NCI-H526 treated with DMSO at 0.1 percent for 48 hours (cell line): ENCODE measurements at regions not wholly inside any gene's neighbourhood (a gene's known extent, or its start where the extent isn't known, plus 50 kb on each side); places are given as distances from the start of the nearest gene placed in this dataset.
"Not testable (repeated sequence)": the region's sequence is repeated elsewhere in the genome, so short reads cannot be mapped to it uniquely, and the experiment has no call there.

Source experiments
- DNase-seq: peaks from one replicate; lab custom pipeline; 2025; lab: John Stamatoyannopoulos, UW

GRCh38 chr1:194818674-194819073 lies 1632.3 kb upstream of the B3GALT2 start:
- DNase-seq, result no peak

- DNase-seq, result no peak
Observed at GRCh38 chr1:194816859-194817258, 1630.4 kb upstream of the B3GALT2 start.

DNA sequence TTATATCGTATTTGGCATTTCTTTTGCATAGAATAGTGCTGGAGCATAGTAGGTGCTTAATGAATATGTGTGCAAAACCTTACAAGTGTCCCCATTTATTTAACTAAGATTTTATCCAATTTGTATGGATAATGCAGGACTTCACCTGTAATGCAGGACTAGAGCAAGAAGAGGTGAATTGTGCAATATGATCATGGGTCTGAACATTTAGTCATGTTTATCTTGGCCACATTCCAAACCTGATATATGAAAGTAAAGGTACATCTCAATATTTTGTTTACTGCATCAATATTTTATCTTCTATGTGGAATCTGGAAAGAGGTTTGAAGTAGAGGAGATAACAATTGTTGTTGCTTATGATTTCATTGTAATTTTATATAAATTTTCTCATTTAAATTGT lies 1626.7 kb upstream of the B3GALT2 start:
- no peak for DNase-seq

DNA sequence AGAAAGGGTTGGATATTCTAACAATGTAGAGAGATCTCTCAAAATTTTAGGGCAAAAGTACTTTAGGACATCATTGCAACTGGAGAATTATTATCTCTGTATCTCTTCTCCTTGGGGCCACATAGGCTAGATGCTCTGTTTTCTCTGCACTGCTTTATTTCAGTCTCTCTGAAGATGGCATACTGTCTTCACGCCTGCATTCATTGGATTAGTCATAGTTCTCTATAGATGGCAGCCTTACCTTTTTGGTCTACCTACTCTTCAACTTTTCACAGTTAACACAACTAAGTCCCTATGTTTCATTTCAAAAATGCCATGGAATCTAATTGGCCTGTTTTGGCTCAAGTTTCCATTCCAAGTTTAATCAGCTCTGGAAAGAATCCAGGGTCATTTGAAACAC lies 1623.3 kb upstream of the B3GALT2 start:
- DNase-seq, result no peak

- DNase-seq, result no peak
Observed at GRCh38 chr1:194809215-194809614, 1622.8 kb upstream of the B3GALT2 start.

DNA sequence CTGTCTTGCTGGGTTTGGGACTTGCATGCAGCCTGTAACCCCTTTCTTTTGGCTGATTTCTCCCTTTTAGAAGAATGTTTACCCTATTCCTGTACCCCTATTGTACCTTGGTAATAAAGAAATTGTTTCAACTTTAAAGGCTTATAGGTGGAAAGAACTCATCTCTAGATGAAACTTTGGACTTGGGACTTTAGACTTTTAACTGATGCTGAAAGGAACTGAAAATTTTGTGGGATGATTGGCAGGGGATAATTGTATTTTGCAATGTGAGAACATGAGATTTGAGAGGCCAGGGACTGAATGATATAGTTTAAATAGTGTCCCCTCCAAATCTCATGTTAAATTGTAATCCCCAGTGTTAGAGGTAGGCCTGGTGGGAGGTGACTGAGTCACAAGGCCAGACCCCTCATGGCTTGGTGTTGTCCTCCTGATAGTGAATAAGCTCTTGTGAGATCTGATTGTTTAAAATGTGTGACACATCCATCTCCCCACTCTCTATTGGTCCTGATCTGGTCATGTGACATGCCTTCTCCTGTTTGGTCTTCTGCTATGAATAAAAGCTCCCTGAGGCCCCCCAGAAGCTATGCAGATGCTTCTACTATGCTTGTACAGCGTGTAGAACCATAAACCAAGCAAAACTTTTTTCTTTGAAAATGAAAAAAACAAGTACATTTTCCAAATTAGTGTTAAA lies 1621.3 kb upstream of the B3GALT2 start:
- no peak for DNase-seq

DNA sequence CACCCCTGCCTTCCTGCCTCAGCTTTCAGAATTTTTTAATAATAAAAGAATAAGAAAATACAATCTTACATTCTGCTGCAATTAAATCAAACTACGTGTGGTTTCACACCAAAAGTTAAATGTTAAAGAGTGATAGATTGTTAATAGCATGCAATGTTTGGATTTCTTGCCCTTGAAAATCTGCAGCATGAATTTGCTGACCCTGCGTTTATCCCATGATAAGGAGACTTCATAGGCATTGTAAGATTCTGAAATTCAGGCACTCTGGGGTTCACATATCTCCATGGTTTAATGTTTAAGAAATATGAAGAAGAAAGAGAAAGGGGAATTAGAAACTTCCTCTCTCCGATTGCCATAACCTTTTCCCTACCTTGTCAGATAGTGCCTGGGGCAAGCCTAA lies 1616.2 kb upstream of the B3GALT2 start:
- no peak for DNase-seq

- DNase-seq, result no peak
Observed at GRCh38 chr1:194795917-194796593, 1609.6 kb upstream of the B3GALT2 start.

DNA sequence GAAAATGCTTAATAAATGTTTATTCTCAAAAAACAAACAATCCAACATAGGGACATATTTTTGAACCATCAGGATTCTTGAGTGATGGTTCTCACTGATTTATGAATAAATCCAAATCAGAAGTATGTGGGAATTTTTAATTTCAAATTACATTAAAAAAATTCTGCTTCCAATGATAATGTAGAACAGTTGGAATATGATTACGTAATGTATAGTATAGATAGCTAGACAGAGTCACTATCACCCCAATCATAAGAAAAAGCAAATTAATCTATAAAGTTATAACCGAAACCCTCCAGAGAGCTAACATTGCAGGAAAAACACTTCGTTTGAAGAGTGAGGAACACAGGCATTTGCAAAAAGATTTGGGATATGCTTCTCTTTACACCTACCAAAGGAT lies 1600.6 kb upstream of the B3GALT2 start:
- DNase-seq, result no peak

DNA sequence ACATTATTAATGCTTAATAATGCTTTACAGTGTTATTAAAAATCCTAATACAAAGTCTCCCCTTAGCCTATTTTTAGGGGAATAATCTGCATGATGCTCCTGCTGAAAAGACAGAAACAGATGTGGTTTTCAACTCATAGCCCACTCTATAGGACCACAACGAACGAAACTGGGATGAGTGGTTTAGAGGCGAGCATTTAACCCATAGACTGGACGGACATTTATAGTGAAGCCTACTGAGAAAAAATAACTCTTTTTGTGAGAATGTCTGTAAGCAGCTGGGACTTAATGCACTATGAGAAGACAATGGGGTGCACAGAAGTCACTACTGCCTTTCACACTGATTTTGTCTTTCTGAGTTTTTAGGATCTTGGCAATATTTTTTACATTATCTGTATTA lies 1599.6 kb upstream of the B3GALT2 start:
- DNase-seq, result no peak

DNA sequence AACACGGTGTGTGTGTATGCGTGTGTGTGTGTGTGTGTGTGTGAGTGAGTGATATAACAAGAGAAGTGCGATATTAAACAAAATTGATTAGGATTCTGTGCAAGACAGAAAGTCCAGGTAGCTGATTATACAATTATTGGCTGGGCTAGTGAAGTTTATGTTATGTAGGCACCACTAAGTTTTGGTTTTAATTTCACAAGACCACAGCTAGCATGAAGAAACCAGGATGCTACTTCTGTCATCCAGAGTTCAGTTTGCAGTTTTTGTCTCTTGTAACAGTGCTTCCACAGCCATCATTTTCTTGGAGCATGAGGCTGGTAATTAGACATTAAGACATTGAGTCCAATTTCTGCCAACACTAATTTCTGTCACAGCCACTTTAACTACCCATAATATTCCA lies 1590.2 kb upstream of the B3GALT2 start:
- DNase-seq, result no peak

DNA sequence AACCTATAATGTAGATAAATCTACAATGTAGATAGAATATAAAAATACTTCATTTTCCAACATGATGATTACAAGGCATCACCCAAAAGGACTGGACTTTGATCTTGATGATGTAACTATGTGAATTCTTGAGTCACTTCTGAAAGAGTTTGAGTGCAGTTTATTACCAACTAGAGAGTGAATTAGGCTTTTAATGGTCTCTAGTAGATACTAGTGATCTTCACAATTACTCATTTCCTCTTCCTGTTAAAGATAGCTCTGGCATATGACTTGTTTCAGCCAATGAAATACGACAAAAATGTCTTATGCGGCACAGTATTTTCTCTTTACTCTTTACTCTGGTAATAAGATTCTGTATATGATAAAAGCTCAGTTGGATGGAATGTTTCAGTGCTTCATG lies 1588.1 kb upstream of the B3GALT2 start:
- DNase-seq, result no peak

DNA sequence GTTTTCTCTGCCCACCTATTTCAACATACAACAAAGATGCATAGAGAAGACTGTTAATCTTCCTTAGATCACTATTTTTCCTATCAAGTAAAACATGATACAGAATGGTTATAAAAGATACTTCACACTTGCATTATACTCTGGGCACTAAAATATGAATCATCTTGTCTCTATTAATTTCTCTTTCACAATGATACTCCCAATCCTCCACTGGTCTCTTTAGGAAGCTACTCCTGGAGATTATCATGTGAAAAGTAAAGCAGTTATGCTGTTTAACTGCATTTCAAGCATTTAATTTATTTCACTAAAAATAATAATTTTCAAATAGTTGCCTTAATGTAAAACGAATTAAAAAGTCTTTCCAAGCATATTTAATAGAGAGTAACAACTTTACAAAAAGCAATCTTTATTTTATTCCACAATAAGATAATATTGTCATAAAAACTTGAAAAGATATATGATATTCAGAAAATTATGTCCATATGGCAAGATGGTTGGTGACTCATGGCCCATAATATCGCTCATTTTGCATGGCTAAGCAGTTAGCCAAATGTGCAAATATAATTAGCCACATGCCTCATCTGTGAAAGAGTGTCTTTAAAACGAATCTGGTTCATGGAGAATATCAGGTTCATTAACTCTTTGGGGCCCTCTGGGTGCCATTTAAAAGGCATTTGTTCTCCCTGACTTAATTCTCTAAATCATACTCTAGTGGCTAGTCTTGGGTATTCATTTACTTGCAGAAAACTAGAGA lies 1569.0 kb upstream of the B3GALT2 start:
- no peak for DNase-seq

GRCh38 chr1:194738843-194739242 lies 1552.4 kb upstream of the B3GALT2 start:
- not testable (repeated sequence) for DNase-seq

DNA sequence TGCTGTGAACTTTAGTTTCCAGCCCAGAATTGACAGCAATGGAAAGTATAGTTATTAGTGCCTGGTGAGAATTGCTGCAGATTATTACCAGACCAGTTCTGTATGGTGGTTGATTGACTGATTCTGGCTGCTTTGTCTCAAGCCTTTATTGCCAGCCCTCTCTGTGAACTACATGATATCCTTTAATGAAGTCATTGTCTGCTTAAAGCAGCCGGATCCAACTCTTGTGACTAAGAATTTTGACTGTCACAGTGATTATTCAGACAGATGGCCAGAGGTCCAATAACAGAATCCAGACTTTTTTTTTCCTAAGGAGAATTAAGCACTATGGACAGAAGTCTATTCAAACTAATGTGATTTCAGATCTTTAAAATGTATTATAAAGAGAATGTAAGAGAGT lies 1548.6 kb upstream of the B3GALT2 start:
- no peak for DNase-seq

DNA sequence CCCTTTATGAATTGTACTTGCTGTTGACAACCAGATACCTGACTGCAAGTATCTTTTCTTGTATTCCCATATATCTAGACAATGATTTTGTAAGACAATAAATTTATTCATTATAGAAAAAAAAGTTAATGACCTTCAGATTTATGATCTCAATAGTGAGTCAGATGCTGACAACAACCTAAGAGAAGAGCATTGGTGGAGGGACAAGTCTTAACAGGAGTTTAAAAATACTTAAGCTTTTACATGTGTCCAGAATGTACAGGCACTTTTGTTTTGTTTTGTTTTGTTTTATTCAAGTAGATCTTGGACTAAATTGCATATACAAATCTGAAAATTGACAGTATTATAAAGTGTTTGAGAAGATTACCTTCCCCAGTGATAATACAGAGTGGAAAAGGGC lies 1544.6 kb upstream of the B3GALT2 start:
- no peak for DNase-seq

DNA sequence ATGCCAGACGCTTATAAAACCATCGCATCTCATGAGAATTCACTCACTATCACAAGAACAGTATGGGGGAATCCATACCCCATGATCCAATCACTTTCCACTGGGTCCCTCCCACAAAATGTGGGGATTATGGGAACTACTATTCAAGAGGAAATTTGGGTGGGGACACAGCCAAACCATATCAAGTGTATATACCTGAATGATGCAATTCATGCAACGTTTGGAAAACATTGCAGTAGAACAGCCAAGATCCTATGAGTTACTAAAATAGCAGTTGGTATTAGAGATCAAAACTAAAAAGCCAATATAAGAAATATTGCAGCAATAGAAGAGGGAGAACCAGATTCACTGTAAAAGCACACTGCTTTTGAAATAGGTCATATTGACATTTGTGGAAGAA lies 1543.9 kb upstream of the B3GALT2 start:
- no peak for DNase-seq

GRCh38 chr1:194723067-194723466 lies 1536.7 kb upstream of the B3GALT2 start:
- no peak for DNase-seq

DNA sequence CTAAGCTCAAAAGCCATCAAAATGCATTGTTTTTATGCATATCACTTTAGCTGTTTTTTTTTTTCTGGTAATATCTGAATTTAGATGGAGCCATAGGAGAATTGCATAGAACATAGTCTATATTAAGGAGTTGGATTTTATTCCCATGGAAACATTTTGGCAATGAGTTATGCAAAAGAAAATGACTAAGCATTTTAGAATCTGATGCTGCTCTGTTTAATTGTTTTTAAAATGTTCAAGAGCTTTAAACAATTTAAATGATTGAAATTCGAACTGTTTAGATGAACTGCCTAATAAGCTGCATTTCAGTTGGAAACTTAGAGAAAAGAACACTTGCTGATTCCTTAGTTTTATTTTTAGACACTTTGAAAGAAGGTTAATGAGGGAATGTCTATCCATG lies 1531.5 kb upstream of the B3GALT2 start:
- DNase-seq, result no peak

GRCh38 chr1:194717334-194717733 lies 1530.9 kb upstream of the B3GALT2 start:
- no peak for DNase-seq

DNA sequence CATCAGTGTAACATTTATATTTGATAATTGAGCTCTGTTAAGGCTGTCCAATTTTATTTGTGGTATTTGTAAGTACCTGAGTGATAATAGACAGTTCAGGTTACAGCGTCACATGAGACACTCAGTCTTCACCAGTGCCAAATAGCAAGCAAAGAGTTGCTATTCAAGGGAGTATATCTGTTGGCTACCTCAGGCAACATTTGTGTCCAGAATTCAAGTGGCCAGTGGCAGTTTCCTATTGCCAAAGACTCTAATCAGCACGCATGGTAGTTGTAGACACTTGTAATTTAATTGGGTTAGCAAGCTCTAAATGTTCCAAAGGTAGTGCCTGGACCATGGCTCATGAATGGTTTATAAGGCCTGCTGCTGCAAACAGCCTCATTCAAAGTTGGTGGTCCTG lies 1524.3 kb upstream of the B3GALT2 start:
- DNase-seq, result no peak

GRCh38 chr1:194709439-194709838 lies 1523.0 kb upstream of the B3GALT2 start:
- no peak for DNase-seq

DNA sequence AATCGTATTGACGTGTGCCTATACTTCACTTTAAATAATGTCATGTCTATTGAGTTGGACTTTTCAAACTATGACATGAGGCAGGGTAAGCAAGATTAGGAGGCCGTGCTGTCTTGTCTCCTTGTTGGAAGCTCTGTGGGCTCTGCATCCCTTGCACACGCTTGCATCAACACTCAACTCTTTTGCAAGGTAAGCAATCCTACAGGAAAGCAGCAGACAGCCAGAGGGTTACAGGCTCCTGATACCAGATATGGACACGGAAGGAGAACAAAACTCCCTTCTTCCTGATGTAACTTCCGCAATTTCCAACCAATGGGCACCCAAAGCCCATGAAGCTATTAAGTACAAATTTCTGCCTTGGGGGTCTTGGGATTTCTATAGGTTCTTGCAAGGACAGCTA lies 1520.7 kb upstream of the B3GALT2 start:
- no peak for DNase-seq
